T1000 (cell line): ENCODE measurements at regions not wholly inside any gene's neighbourhood (a gene's known extent, or its start where the extent isn't known, plus 50 kb on each side); places are given as distances from the start of the nearest gene placed in this dataset.

Experiments
- DNase-seq: peaks from one replicate; lab custom pipeline; 2025; ENCODE audit warnings: mixed read lengths; lab: John Stamatoyannopoulos, UW

DNA sequence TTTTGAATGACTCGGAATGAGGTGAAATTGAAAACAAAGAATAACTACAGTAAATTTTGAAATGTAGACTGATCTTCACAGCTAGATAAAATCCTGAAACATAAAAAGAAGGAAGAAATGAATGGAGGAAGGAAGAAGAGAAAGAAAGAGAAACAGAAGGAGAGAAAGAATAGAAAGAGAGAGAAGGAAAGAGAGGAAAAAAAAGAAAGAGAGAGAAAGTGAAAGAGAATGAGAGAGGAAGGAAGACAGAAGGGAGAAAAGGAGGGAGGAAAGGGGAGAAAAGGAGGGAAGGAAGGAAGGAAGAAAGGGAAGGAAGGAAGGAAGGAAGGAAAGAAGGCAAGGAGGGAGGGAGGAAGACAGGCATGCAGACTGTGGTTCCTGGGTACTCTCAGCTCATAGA lies 982.6 kb downstream of the BCL11A start:
- DNase-seq = no peak

DNA sequence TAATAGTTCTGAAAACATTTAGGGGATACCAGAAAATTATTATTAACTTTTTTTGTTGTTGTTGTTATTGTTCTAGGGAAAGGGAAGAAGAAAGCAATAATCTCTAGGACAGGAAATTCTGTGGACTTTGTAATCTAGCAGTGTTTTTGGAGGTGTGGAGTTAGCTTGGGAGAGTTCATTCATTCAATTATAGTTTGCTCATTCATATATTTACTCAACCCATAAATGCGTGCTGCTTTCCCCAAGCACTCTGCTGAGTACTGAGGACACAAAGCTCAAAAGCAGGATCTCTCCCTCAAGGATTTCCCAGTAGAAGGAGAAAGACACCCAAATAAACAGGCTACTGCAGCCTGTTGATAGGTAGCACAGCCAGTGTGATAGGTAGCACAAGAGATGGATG lies 984.3 kb downstream of the BCL11A start:
- no peak for DNase-seq

DNA sequence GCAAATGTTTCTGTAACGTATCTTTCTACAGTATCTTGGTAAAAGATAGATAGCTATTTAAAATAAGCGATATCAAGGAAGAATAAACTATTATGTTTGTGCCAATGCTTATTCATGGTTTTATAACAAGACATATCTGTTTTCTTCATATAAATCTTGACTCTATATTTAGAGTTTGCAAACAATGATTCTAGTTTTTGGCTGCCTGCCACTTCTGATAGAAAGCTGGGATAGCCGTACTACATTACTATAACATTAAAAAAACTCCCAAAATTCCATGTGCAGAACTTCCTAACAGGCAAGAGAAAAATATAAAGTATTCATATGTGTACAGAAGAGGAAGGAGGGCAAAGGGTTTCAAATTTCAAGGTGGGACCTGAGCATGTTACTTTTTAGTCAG lies 985.0 kb downstream of the BCL11A start:
- DNase-seq = no peak

DNA sequence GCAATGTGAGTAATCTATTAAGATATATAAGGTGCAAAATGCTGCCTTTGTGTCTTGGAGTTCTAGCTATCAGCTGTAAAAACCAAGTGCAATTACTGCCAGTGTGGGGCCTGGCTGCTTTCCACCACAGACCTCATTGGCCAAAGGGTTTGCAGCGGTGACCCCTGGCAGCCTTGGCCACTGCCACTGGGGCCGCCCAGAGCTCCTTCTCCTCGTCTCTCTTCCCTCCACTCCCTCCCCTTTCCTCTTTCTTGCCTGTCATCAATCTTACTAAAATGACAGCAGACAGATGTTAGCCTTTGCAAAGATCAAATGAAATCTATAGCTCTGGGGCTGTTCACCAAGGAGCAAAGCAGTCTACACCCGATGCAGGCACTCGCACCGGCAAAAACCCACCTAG lies 986.3 kb downstream of the BCL11A start:
- no peak for DNase-seq

DNA sequence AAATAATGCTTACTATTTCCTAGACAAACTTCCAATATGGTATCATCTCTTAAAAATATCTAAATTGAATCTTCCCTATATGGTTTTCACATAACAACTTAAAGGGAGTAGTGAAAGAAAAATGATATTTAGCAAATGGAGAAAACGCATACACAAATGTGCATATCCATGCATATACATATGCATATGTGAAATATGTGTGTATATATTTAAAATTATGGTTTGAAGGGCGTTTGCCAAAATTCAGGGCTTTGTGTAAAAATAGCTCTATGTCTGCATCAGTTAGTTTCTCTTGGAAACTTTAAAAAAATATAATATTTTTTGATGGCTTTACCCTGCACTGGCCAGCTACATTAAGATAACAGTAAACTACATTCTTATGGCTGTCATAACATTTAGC lies 986.7 kb downstream of the BCL11A start:
- DNase-seq = no peak

DNA sequence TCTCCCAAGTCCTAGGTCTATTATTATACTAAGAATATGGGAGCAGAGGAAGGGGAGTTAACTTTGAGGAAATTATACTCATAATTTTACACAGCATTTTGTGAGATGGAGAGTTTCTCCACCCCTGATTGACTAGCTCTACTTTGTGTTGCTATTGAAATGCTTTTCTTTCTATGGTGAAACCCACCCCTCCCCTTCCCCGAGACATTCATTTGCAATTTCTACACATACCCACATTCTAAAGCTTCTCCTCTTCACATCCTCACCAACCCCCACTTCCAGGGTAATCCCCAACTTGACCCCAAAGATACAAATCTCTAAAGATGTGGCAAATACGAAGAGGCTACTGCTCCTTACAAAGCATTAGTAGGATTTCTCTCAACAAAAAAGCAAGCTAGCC lies 992.2 kb downstream of the BCL11A start:
- no peak for DNase-seq

DNA sequence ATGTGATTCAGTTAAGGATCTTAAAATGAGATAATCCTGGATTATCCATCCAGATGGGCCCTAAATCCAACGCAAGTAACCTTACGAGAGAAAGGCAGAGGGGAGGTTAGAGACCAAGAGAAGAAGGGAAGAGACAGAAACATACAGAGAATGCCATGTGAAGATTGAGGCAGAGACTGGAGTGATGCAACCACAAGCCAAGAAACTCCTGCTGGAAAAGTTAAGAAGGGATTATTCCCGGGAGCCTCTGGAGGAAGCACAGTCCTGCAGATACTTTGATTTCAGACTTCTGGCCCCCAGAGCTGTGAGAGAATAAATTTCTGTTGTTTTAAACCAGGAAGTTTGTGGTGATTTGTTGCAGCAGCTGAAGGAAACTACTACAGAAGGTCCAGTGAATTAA lies 992.7 kb downstream of the BCL11A start:
- DNase-seq = no peak

DNA sequence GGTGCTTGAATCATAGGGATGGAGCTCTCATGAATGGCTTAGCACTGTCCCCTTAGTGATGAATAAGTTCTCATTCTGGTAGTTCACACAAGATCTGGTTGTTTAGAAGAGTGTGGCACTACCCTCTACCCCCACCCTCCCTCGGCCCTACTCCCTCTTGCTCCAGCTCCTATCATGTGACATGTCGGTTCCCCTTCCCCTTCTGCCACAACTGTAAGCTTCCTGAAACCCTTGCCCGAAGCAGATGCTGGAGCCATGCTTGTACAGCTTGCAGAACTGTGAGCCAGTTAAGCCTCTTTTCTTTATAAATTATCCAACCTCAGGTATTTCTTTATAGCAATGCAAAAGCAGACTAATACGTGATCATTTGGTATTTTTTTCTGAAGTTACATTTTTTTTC lies 1012.6 kb downstream of the BCL11A start:
- no peak for DNase-seq

DNA sequence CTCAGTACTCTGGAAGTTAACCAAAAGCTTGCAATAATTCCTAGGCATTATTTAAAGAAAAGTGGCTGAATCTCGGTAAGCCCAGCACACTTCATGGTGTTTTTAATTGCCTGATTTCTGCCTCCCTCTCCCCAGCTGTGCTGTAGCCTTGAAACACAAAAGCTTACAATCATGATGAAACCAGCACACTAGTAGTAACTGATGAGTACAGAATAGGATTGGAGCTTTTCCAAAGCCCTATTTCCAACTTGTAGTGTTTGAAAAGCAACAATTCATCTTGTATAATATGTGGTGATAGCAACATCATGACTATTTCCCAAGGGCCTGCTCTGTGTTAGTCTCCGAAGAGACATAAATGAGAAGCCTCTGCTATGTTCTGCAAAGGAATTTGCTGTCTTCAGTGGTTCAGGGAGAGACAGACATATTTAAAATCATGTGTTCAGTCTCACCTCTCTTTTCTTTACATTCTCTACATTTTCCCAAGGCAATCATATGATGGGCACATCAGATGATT lies 1015.0 kb downstream of the BCL11A start:
- DNase-seq = no peak

DNA sequence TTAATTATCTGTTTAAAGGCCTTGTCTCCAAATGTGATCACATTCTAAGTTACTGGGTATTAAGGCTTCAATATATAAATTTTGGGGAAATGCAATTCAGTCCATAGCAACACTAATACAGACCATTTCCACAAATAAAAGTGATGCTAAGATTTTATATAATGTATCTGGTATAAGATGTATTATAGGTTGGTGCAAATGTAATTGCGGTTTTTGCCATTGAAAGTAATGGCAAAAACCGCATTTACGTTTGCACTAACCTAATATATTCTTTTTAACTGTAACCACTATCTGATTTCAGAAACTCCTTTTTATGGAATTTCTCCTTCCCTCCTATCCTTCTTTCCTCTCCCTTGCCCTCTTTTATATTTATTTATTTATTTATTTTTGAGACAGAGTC lies 1020.6 kb downstream of the BCL11A start:
- no peak for DNase-seq

DNA sequence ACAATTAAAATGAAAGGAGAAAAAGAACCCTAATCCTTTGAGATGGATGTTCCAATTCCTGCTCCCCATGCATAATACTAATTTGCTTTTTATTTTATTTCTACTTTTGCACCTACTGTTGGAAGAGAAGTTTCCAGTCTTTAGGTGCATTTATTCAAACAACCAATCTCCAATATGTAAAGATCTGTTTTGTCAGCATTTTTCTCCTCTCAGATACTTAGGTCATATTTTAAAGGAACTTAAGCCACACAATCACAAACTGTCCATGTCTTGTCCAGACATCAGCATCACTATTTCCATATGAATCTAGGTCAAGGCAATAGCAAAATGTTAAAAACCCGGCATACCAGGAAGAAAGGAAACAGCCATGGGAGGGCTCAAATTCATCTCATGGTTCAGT lies 1023.2 kb downstream of the BCL11A start:
- DNase-seq = no peak

DNA sequence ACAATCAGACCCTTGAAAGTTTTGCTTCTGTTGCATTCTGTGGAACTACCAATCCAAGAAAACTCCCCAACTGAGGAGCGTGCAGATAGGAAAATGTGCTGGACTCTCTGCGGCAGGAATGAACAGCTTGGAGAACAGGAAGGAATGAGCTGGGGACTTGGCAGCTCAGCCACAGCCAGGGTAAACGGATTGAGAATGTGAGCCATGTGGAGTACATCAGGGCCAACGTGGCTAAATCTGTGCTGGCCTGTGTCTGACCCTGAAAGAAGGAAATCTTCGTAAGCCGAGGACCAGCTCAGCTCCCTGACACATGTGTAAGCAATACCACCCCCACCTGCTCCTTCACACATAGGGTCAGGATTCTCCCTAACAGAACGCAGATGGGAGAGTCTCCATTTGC lies 1023.7 kb downstream of the BCL11A start:
- DNase-seq = no peak

DNA sequence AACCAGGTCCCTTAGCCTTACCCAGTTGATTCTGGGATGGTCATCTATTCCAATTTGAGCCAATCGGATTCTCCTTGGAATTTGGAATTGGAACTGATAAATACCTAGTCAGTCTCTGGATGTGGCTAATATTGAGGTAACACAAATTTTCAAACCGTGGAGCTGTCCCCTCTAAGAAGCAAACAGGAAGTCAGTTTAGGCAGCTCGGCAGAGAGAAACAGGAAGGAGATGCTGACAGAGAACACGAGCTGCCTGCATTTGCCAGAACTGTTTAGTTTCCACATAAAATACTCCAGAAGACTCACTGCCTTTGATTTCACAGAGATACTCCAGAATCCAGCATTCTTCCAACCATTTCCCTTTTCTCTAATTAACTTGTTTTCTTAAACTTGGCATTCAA lies 1024.9 kb downstream of the BCL11A start:
- no peak for DNase-seq

DNA sequence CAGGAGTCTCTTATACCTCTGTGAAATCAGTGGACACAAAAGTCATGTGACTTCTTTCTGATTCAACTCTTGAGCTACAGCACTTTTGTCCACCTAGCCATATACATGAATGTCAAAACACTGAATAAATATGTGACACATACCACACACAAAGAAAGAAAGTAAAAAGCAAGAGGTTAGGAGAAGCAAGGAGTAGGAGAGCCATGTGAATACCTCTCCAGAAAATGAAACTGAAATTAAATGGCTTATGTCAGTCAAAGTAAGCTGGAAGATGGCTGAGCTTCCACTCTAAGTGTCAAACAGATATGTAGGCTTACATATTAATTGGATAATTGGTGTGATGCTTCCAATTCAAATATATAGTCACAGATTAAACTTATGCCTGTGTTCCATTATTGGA lies 1050.5 kb downstream of the BCL11A start:
- no peak for DNase-seq

DNA sequence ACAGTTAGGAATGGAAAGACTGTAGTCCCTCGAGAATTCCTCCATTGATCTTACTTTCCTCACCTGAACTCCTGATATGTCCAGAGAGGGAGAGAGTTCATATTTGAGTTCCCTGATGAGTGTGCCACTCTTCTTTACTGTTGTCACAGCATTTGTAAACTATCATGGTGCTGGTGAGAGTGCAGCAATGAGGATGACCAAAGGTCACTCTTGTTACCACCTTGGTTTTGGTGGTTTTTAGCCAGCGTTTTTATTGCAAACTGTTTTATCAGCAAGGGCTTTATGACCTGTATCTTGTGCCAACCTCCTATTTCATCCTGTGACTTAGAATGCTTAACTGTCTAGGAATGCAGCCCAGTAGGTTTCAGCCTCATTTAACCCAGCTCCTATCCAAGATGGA lies 1062.5 kb downstream of the BCL11A start:
- DNase-seq = no peak

DNA sequence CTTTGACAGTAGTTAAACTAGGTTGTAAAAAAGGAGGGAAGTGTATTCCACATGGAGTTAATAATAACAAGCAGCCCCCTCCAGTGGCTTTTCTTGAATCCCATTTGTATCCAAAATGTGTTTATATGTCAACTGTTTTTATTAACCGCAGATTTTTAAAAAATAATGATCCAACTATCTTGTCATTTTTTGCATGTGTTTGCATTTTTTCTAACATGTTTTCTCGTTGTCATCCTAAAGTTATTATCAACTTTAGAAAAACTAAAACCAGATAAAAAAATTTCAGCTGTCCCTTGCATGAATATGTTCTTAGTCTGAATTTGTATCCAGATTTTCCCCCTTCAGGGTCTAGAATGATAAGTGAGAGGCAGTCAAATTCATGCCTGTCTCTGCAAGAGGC lies 1063.3 kb downstream of the BCL11A start:
- no peak for DNase-seq

DNA sequence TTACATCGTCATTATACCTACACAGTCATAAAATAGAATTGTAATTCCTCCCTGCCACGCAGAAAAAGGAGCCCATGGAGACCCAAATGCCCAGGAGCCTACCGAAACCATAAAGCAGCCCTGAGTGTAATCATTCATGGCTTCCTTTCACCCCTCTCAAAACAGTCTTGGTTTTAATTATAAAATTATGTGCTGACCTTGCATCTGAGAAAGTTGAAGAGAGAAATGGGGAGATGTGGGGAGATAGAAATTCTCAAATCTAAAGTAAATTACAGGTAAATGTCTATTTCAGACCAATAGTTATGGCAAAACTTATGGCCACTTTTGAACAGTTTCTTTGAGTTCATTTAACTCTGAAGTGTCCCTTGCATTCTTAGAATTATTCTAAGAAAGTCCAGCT lies 1068.8 kb downstream of the BCL11A start:
- DNase-seq = no peak

DNA sequence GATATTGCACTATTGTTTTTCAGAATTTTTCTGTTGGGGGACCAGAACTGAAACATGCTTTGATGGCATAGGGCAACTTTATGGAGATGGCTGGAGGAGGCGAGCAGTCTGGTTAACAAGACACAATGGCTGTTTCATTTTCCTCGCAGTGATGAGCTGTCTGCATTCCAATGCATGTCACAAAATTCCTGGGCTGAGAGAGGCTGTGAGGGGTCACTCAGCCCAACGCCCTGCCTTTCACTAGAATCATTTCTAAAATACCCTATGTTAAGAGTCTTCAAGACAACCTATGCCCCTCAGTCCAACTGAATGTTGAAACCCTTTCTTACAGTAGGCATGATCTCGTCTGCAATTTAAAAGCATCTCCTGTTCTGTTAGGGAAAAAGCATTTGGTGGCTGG lies 1090.0 kb downstream of the BCL11A start:
- no peak for DNase-seq

DNA sequence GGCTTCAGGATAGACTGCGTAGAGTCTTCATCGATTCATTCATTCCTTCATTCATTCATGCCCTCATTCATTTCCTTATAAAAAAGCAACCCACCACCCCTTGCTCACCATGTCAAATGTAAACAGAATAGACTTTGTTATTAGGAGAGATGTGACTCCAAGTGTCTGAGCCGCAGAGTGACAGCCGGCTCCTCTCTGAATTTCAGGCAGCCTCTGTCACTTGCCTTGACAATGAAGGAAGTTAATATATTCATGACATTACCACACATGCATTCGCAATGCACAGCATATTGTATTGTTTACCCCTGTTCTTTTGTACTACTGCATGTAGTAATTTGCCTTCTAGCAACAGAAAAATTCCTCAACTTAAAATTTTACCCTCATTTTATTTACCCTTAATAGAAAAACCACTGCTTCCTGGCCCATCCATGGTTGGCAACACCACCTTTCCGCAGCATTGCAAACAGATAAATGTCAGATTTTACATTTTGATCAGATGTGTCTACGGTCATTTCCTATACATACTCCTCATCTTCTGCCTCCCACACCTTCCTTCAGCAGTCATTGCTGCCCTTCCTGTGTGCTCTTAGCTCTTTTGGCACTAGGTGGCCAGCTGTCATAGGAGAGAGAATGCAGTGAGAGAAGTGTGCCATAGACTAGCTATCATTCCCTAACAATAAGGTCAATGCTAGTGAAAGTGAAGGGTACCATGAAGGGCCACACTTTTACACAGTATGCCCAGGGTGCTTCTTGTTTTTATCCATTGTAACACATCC lies 1090.8 kb downstream of the BCL11A start:
- DNase-seq = no peak

DNA sequence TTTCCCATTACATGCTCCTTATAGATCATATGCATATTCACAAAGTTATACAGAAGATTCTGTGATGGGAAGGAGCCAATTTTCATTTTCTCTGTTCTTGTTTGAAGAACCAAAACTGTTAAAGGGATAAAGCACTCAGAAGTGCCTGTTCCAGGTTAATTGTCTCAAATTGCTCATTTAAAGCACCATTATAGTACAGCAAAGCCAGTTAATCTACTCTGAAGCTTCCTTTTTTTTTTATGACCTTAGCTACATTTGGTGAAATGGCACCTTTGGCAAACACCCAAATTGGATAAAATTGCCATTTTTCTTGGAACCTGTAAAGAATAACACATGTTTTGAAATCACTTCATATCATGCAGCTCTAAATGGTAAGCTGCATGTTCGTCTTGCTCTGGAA lies 1092.3 kb downstream of the BCL11A start:
- no peak for DNase-seq

DNA sequence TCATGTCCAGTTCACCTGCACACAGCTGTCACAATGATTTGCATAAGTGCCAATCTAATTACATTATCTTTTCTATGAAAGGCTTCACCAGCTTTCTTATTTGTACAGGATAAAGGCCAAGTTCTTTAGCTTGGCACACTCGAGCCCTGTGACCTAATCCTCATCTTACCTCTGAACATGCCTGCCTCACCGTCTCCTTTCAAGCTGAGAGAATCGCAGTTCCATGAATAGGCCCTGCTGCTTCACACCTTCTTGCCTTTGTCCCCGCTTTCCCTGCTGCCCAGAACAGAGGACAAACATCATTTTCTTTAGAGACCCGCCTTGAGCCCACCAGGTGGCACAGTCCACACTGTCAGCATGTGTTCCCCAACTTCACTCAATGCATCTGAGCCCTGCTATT lies 1094.7 kb downstream of the BCL11A start:
- DNase-seq = no peak

DNA sequence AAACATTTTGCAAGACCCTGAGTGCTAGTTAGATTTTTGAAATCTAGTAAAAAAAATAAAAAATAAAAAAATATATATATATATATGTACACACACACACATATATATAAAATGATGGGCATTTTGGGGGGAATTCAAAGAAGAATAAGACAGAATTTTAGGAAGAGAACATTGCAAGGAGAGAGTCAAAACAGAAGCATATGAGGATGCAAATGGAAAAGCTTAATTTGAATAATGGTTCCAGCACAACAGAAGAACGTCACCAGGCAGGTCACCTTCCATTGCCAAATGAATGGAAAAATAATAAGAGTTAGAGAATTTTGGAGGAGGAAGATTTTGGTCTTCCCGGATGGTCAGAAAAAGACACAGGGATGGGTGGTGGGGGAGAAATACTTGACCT lies 1097.2 kb downstream of the BCL11A start:
- DNase-seq = no peak

DNA sequence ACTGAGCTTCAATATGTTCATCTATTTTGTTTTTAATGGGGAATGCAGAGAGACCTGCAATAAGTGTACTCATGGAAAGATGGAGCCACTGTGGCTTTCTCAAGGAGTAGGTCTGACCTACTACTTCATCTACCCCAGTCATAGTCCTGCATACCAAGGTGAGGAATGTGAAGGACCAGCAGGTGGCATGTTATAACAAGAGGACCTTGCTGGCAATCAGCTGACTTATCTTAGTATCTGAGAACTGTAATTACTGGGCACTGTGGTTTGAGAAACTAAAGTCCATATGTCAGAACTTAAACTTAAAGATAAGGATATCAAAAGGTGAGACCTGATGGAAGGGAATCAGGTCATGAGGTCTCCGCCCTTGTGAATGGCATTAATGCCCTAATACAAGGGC lies 1104.2 kb downstream of the BCL11A start:
- no peak for DNase-seq

DNA sequence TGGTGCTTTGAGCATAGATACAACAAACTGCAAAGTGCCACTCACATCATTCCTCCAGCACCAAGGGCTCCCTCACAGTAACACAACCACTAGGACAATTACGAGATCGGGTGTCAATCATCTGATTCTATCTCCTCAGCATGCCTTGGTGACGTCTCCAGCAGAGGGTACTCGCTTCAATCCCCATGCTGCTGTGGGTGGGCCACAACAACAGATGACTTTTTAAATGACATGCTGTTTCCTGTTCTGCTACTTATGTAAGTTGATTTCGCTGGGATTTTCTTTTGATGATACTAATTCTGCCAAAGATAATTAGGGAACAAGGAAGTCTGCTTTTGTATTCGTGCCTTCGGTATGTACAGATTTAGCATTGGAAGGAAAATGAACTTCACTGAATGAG lies 1113.0 kb downstream of the BCL11A start:
- DNase-seq = no peak
